ENCODE measurements at regions not wholly inside any gene's neighbourhood (a gene's known extent, or its start where the extent isn't known, plus 50 kb on each side); places are given as distances from the start of the nearest gene placed in this dataset.

DNA sequence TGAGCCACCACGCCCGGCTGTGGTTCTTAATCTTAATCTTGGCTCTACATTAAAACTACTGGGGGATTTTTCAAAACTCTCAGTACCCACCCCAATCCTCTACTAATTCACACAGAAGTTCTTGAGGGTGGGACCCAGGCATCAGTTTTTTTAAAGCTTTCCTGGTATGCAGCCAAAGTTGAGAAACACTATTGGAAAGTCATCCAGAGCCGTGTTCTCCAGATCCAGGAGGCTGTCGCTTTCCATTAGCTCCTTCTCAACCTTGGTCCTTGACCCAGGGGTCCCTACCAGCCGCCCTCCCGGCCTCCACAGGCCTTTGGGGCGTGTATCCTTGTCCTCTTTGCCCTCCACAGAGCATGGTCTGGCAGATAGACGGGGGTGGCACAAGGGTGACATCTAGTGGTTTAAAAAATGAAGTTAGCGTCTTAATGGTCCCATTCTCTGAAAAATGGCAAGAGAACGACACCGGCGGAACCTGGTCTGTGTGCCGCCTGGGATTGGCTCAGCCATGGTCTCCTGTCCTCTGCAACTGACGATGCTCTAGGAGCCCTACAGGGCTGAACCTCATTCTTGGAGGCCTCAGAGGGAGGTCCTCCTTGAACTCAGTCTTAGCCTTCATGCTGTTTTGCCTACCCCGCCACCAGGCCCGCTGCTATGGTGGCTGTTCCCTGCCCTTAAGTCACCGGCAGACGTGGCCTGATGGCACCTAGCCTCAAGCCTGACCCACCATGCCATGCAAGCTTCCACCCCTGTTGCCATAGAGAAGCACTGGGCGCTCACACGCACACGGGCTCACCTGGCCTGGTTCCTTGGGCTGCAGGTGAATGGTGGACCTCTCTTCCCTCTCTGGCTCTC is 152.0 kb upstream of the SYN3 start:
- H2AFZ ChIP-seq (ENCODE audit: low read depth, low read length) = no peak overlapping the region
- dilution Hi-C loops (cut with MboI; ENCODE audit: extremely low pct_ligation_motif_present, low sequenced_read_pairs) = no loop called here

More for the DNA sequence above, 152.0 kb upstream of the SYN3 start:
- Histone ChIP-seq H3K27me3 (ENCODE audit: control insufficient read depth in 2 of 2, insufficient read depth in 2 of 2, low read length in 2 of 2) (no peaks in the 10 kb centered on the region), H3K9me3 (replicated peaks; ENCODE audit: control insufficient read depth, insufficient read depth, low read length) (no peaks in the 10 kb centered on the region), H3K79me2 (ENCODE audit: control insufficient read depth, insufficient read depth, low read length) (no peaks in the 10 kb centered on the region), H3K4me2 (ENCODE audit: insufficient read depth, low read length) (no peak overlapping the region), H3K9me1 (replicated peaks; ENCODE audit: control insufficient read depth, extremely low read depth, insufficient read depth, low read length) (no peaks in the 10 kb centered on the region), H3K4me3 (replicated peaks in 1 of 3; ENCODE audit: insufficient read depth in 1 of 3, low read depth in 1 of 3, low read length in 3 of 3) (no peak overlapping the region), H3K27ac (ENCODE audit: insufficient read depth, low read depth, low read length) (no peak overlapping the region), H3K9ac (replicated peaks; ENCODE audit: extremely low read depth, insufficient read depth, low read length) (no peak overlapping the region), H3K4me1 (ENCODE audit: control insufficient read depth, extremely low read depth, insufficient read depth, low read length) (no peaks in the 10 kb centered on the region), H4K20me1 (replicated peaks; ENCODE audit: control insufficient read depth, extremely low read depth, insufficient read depth, low read length) (no peaks in the 10 kb centered on the region), H3K36me3 (ENCODE audit: control insufficient read depth in 2 of 2, extremely low read depth in 1 of 2, insufficient read depth in 2 of 2, low read length in 2 of 2) (no peaks in the 10 kb centered on the region)
- TF ChIP-seq GATA2 (IDR thresholded peaks at IDR 0.05; ENCODE audit: insufficient read depth, insufficient read length, low read depth, low read length) (no peak), FOS (IDR thresholded peaks at IDR 0.05; ENCODE audit: borderline replicate concordance, insufficient read depth, low read length) (no peak), JUN (IDR thresholded peaks at IDR 0.05; ENCODE audit: borderline replicate concordance, insufficient read depth, insufficient read length, low read depth) (no peak), POLR2AphosphoS5 (IDR thresholded peaks at IDR 0.05; ENCODE audit: insufficient read depth, low read depth, low read length) (no peak), MYC (IDR thresholded peaks at IDR 0.05; ENCODE audit: low read depth, low read length) (no peak), EZH2 (IDR thresholded peaks at IDR 0.05; ENCODE audit: borderline replicate concordance, low read depth, low read length, severe bottlenecking) (no peak)
- TF ChIP-seq, protein P1, sequence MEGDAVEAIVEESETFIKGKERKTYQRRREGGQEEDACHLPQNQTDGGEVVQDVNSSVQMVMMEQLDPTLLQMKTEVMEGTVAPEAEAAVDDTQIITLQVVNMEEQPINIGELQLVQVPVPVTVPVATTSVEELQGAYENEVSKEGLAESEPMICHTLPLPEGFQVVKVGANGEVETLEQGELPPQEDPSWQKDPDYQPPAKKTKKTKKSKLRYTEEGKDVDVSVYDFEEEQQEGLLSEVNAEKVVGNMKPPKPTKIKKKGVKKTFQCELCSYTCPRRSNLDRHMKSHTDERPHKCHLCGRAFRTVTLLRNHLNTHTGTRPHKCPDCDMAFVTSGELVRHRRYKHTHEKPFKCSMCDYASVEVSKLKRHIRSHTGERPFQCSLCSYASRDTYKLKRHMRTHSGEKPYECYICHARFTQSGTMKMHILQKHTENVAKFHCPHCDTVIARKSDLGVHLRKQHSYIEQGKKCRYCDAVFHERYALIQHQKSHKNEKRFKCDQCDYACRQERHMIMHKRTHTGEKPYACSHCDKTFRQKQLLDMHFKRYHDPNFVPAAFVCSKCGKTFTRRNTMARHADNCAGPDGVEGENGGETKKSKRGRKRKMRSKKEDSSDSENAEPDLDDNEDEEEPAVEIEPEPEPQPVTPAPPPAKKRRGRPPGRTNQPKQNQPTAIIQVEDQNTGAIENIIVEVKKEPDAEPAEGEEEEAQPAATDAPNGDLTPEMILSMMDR (IDR thresholded peaks at IDR 0.05; ENCODE audit: extremely low read depth in 1 of 2, insufficient read depth in 1 of 2, low read depth in 1 of 2, low read length in 2 of 2) = peak; percentile 31 to 32
- TF ChIP-seq, protein P2, sequence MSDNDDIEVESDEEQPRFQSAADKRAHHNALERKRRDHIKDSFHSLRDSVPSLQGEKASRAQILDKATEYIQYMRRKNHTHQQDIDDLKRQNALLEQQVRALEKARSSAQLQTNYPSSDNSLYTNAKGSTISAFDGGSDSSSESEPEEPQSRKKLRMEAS (IDR thresholded peaks at IDR 0.05; ENCODE audit: insufficient read depth, insufficient read length) = no peak
- intact Hi-C loops (cut with micrococcal nuclease) = no loop called here
- ChIA-PET POLR2A (no interaction called here), CTCF (no interaction called here)
- no TSS peak for BruUV-seq (replicated peaks)
- FAIRE-seq = peak; percentile 28
- DNase-seq (ENCODE audit: low read depth, low spot score) = peak; percentile 4

Data from endothelial cell of umbilical vein (primary cell).